Activated CD4-positive, alpha-beta memory T cell treated with anti-CD3 and anti-CD28 coated beads for 36 hours (primary cell): ENCODE measurements at regions not wholly inside any gene's neighbourhood (a gene's known extent, or its start where the extent isn't known, plus 50 kb on each side); places are given as distances from the start of the nearest gene placed in this dataset.

Source experiments
- CTCF ChIA-PET: fragments of 350-600 bp; sonication (Branson Sonifier 250); formaldehyde crosslinking; loops from one replicate; lab custom pipeline; 2021; ENCODE audit warnings: antibody characterized with exemption, inconsistent platforms; lab: Charles Lee
- POLR2A ChIA-PET: fragments of 350-600 bp; sonication (Branson Sonifier 250); formaldehyde crosslinking; loops from one replicate; lab custom pipeline; 2021; ENCODE audit warnings: antibody characterized with exemption; lab: Charles Lee
- DNase-seq: peaks from one replicate; pipeline ENCODE4 v3.0.0-alpha.2; 2020
- H3K27ac Mint-ChIP-seq: one replicate; pipeline ENCODE4 v1.8.0; 2021; ENCODE audit warnings: mixed read lengths
- H3K27me3 Mint-ChIP-seq: one replicate; pipeline ENCODE4 v1.8.0; 2021; ENCODE audit warnings: mixed read lengths
- H3K36me3 Mint-ChIP-seq: one replicate; pipeline ENCODE4 v1.8.0; 2021; ENCODE audit warnings: mixed read lengths
- H3K4me1 Mint-ChIP-seq: one replicate; pipeline ENCODE4 v1.8.0; 2021; ENCODE audit warnings: low read depth, mixed read lengths
- H3K4me3 Mint-ChIP-seq: one replicate; pipeline ENCODE4 v1.8.0; 2021; ENCODE audit warnings: mild to moderate bottlenecking, mixed read lengths
- H3K9me3 Mint-ChIP-seq: one replicate; pipeline ENCODE4 v1.8.0; 2021; ENCODE audit warnings: mixed read lengths
- intact Hi-C: fragments of 100-400 bp; cut with micrococcal nuclease; formaldehyde crosslinking; loops from one replicate; pipeline ENCODE4 v1.15.1; 2023

- intact Hi-C loops: no loop called here
- no peak for DNase-seq
- H3K36me3 Mint-ChIP-seq: no peaks in the 10 kb centered on the region
- H3K27ac Mint-ChIP-seq: no peak overlapping the region
- no peaks in the 10 kb centered on the region for H3K4me1 Mint-ChIP-seq
- H3K27me3 Mint-ChIP-seq: no peaks in the 10 kb centered on the region
- POLR2A ChIA-PET: no interaction called here
- CTCF ChIA-PET: no interaction called here
- no peak overlapping the region for H3K4me3 Mint-ChIP-seq
- no peaks in the 10 kb centered on the region for H3K9me3 Mint-ChIP-seq
Observed at GRCh38 chr2:120785228-120785966, 49.7 kb downstream of the GLI2 start.

- Mint-ChIP-seq H3K36me3 (no peaks in the 10 kb centered on the region), H3K27ac (no peak overlapping the region), H3K4me1 (no peaks in the 10 kb centered on the region), H3K27me3 (no peaks in the 10 kb centered on the region), H3K9me3 (no peaks in the 10 kb centered on the region), H3K4me3 (no peak overlapping the region)
- POLR2A ChIA-PET: no interaction called here
- DNase-seq: no peak
- intact Hi-C loops: no loop called here
- CTCF ChIA-PET: no interaction called here
Observed at GRCh38 chr2:120786038-120786960, 50.6 kb downstream of the GLI2 start.

- no peaks in the 10 kb centered on the region for H3K4me1 Mint-ChIP-seq
- no peaks in the 10 kb centered on the region for H3K27me3 Mint-ChIP-seq
- H3K9me3 Mint-ChIP-seq: no peaks in the 10 kb centered on the region
- ChIA-PET POLR2A (no interaction called here), CTCF (no interaction called here)
- intact Hi-C loops: no loop called here
- H3K4me3 Mint-ChIP-seq: no peak overlapping the region
- no peaks in the 10 kb centered on the region for H3K36me3 Mint-ChIP-seq
- no peak overlapping the region for H3K27ac Mint-ChIP-seq
- DNase-seq: no peak
Observed at GRCh38 chr2:120787111-120787821, 51.6 kb downstream of the GLI2 start.

- H3K27me3 Mint-ChIP-seq: no peaks in the 10 kb centered on the region
- no peak overlapping the region for H3K27ac Mint-ChIP-seq
- no peaks in the 10 kb centered on the region for H3K9me3 Mint-ChIP-seq
- H3K36me3 Mint-ChIP-seq: no peaks in the 10 kb centered on the region
- no peaks in the 10 kb centered on the region for H3K4me1 Mint-ChIP-seq
- intact Hi-C loops: no loop called here
- H3K4me3 Mint-ChIP-seq: no peak overlapping the region
- DNase-seq: no peak
- ChIA-PET CTCF (no interaction called here), POLR2A (no interaction called here)
Observed at GRCh38 chr2:120787822-120788700, 52.4 kb downstream of the GLI2 start.

GRCh38 chr2:120791243-120791961 is 55.7 kb downstream of the GLI2 start:
- DNase-seq: no peak
- ChIA-PET CTCF (no interaction called here), POLR2A (no interaction called here)
- no peaks in the 10 kb centered on the region for H3K9me3 Mint-ChIP-seq
- H3K36me3 Mint-ChIP-seq: no peaks in the 10 kb centered on the region
- H3K4me3 Mint-ChIP-seq: no peak overlapping the region
- no peaks in the 10 kb centered on the region for H3K4me1 Mint-ChIP-seq
- H3K27me3 Mint-ChIP-seq: no peaks in the 10 kb centered on the region
- intact Hi-C loops: no loop called here
- no peak overlapping the region for H3K27ac Mint-ChIP-seq

GRCh38 chr2:120791962-120792297 is 56.3 kb downstream of the GLI2 start:
- no peak for DNase-seq
- ChIA-PET CTCF (no interaction called here), POLR2A (no interaction called here)
- Mint-ChIP-seq H3K4me3 (no peak overlapping the region), H3K9me3 (no peaks in the 10 kb centered on the region), H3K36me3 (no peaks in the 10 kb centered on the region), H3K4me1 (no peaks in the 10 kb centered on the region), H3K27ac (no peak overlapping the region), H3K27me3 (no peaks in the 10 kb centered on the region)
- intact Hi-C loops: no loop called here

- no peaks in the 10 kb centered on the region for H3K4me1 Mint-ChIP-seq
- H3K27me3 Mint-ChIP-seq: no peaks in the 10 kb centered on the region
- H3K9me3 Mint-ChIP-seq: no peaks in the 10 kb centered on the region
- H3K4me3 Mint-ChIP-seq: no peak overlapping the region
- POLR2A ChIA-PET: no interaction called here
- CTCF ChIA-PET: no interaction called here
- H3K27ac Mint-ChIP-seq: no peak overlapping the region
- H3K36me3 Mint-ChIP-seq: no peaks in the 10 kb centered on the region
- intact Hi-C loops: no loop called here
- no peak for DNase-seq
Observed at GRCh38 chr2:120793682-120794403, 58.2 kb downstream of the GLI2 start.

- POLR2A ChIA-PET: no interaction called here
- no peak for DNase-seq
- Mint-ChIP-seq H3K27me3 (no peaks in the 10 kb centered on the region), H3K4me3 (no peak overlapping the region), H3K9me3 (no peaks in the 10 kb centered on the region), H3K36me3 (no peaks in the 10 kb centered on the region), H3K27ac (no peak overlapping the region), H3K4me1 (no peaks in the 10 kb centered on the region)
- intact Hi-C loops: no loop called here
- CTCF ChIA-PET: no interaction called here
Observed at GRCh38 chr2:120794716-120795115, 59.0 kb downstream of the GLI2 start.

- no peak for DNase-seq
- POLR2A ChIA-PET: no interaction called here
- intact Hi-C loops: no loop called here
- no peaks in the 10 kb centered on the region for H3K27me3 Mint-ChIP-seq
- H3K4me1 Mint-ChIP-seq: no peaks in the 10 kb centered on the region
- H3K27ac Mint-ChIP-seq: no peak overlapping the region
- H3K36me3 Mint-ChIP-seq: no peaks in the 10 kb centered on the region
- no peak overlapping the region for H3K4me3 Mint-ChIP-seq
- CTCF ChIA-PET: no interaction called here
- no peaks in the 10 kb centered on the region for H3K9me3 Mint-ChIP-seq
Observed at GRCh38 chr2:120796094-120796493, 60.4 kb downstream of the GLI2 start.

- Mint-ChIP-seq H3K27ac (no peak overlapping the region), H3K36me3 (no peaks in the 10 kb centered on the region), H3K27me3 (no peaks in the 10 kb centered on the region), H3K9me3 (no peaks in the 10 kb centered on the region), H3K4me3 (no peak overlapping the region), H3K4me1 (no peaks in the 10 kb centered on the region)
- no peak for DNase-seq
- intact Hi-C loops: no loop called here
- CTCF ChIA-PET: no interaction called here
- POLR2A ChIA-PET: no interaction called here
Observed at GRCh38 chr2:120797421-120798221, 62.0 kb downstream of the GLI2 start.
